HepG2 (cell line): ENCODE measurements at regions not wholly inside any gene's neighbourhood (a gene's known extent, or its start where the extent isn't known, plus 50 kb on each side); places are given as distances from the start of the nearest gene placed in this dataset.
A peak's percentile ranks its signal among the peaks of the same experiment; 100 is the strongest.

Experiments used
- ATAC-seq: fragments of 200-7000 bp; cut with Tn5 transposase; 3 replicates; pipeline ENCODE4 v1.9.1; 2020; ENCODE audit warnings: mild to moderate bottlenecking, moderate library complexity
- BruUV-seq: library from RNA; stranded (reverse); fragments of 400-500 nt; replicated peaks from 2 replicates; lab custom pipeline; 2021; lab: Mats Ljungman, UMichigan
- CTCF ChIA-PET: fragments of 300-600 bp; formaldehyde crosslinking; extraction: SDS; loops from one replicate; lab custom pipeline; 2021; ENCODE audit warnings: low total read pairs, inconsistent platforms, low intra/inter-chr PET ratio; lab: Yijun Ruan, JAX
- POLR2A ChIA-PET: fragments of 350-600 bp; sonication (Branson Sonifier 250); formaldehyde crosslinking; loops from one replicate; lab custom pipeline; 2020; ENCODE audit warnings: antibody characterized with exemption, inconsistent platforms; lab: Yijun Ruan, JAX
- DNase-seq: peaks from one replicate; pipeline ENCODE4 v3.0.0-alpha.2; 2015; ENCODE audit warnings: low spot score
- FAIRE-seq: peaks from 3 replicates; lab custom pipeline; 2011; peaks lifted over from hg19 to GRCh38; lab: Jason Lieb, UNC
- H2AFZ ChIP-seq: one replicate; pipeline ENCODE4 v1.6.1; 2011; ENCODE audit warnings: low read length, inconsistent platforms
- H3K27ac ChIP-seq: fragments of 300-600 bp; 3 replicates; pipeline ENCODE4 v1.8.0; 2011; ENCODE audit warnings: mixed run types, mild to moderate bottlenecking, mixed read lengths, low read length, inconsistent platforms; ENCODE audit not compliant: insufficient read depth; ENCODE audit errors: extremely low read length
- H3K27me3 ChIP-seq, 2 experiments: fragments of 200-600 bp in 1 of 2; 2 replicates in 1 of 2; 3 replicates in 1 of 2; pipeline versions ENCODE4 v1.6.0 to v1.8.0; 2011; ENCODE audit warnings: low read length in 2 of 2, mild to moderate bottlenecking in 2 of 2, moderate library complexity in 2 of 2, inconsistent platforms in 1 of 2; ENCODE audit not compliant: insufficient read depth in 2 of 2, control insufficient read depth in 1 of 2
- H3K36me3 ChIP-seq, 2 experiments: fragments of 200-600 bp in 1 of 2; replicated peaks in 1 of 2; 2 replicates in 1 of 2; 3 replicates in 1 of 2; pipeline versions ENCODE4 v1.5.1 to v1.8.0; 2011; ENCODE audit warnings: low read length in 2 of 2, inconsistent platforms in 1 of 2; ENCODE audit not compliant: insufficient read depth in 2 of 2, control insufficient read depth in 1 of 2
- H3K4me1 ChIP-seq: 2 replicates; pipeline ENCODE4 v1.5.1; 2012; ENCODE audit warnings: low read length, inconsistent platforms; ENCODE audit not compliant: insufficient read depth
- H3K4me2 ChIP-seq: 2 replicates; pipeline ENCODE4 v1.6.0; 2011; ENCODE audit warnings: low read depth, low read length, inconsistent platforms
- H3K4me3 ChIP-seq, 3 experiments: fragments of 200-600 bp in 1 of 3; sonication (generic), shearing (Covaris generic) in 1 of 3; replicated peaks in 1 of 3; 2 replicates each; pipeline ENCODE4 v1.5.1; 2011 to 2016; ENCODE audit warnings: low read length in 3 of 3, inconsistent platforms in 2 of 3, low read depth in 2 of 3, mild to moderate bottlenecking in 2 of 3, control low read depth in 1 of 3, mixed read lengths in 1 of 3; ENCODE audit not compliant: insufficient read depth in 1 of 3
- H3K79me2 ChIP-seq: one replicate; pipeline ENCODE4 v1.6.1; 2011; ENCODE audit warnings: low read length, inconsistent platforms; ENCODE audit not compliant: insufficient read depth
- H3K9ac ChIP-seq: 2 replicates; pipeline ENCODE4 v1.6.0; 2011; ENCODE audit warnings: mild to moderate bottlenecking, low read depth, low read length, inconsistent platforms; ENCODE audit not compliant: insufficient read depth
- H3K9me3 ChIP-seq: 2 replicates; pipeline ENCODE4 v1.5.1; 2012; ENCODE audit warnings: mild to moderate bottlenecking, low read length
- H4K20me1 ChIP-seq: 2 replicates; pipeline ENCODE4 v1.6.0; 2011; ENCODE audit warnings: inconsistent platforms, mild to moderate bottlenecking, low read length, moderate library complexity; ENCODE audit not compliant: insufficient read depth
- MAFF ChIP-seq: IDR thresholded peaks from 2 replicates; pipeline ENCODE4 v1.6.1; 2011; ENCODE audit warnings: low read depth, low read length, improper control_type of control experiment
- MAFK ChIP-seq, 2 experiments: IDR thresholded peaks in 1 of 2; conservative IDR thresholded peaks in 1 of 2; 2 replicates each; pipeline ENCODE4 v1.6.1; 2011; ENCODE audit warnings: improper control_type of control experiment in 2 of 2, low read length in 2 of 2
- POLR2AphosphoS2 ChIP-seq: IDR thresholded peaks from 2 replicates; pipeline ENCODE4 v1.6.1; 2011; ENCODE audit warnings: low read depth, low read length, improper control_type of control experiment
- ZNF20 ChIP-seq: sonication (generic); formaldehyde crosslinking; IDR thresholded peaks from 2 replicates; pipeline ENCODE4 v1.4.0; 2020; ENCODE audit warnings: mild to moderate bottlenecking, moderate library complexity, missing genetic modification reagents
- ZNF609 ChIP-seq: sonication (generic); formaldehyde crosslinking; IDR thresholded peaks from 2 replicates; pipeline ENCODE4 v1.4.0; 2020; ENCODE audit warnings: mild to moderate bottlenecking, missing genetic modification reagents, borderline replicate concordance
- WGBS: methylation state at CpG from one replicate; pipeline ENCODE4 v1.1.6; 2017; ENCODE audit warnings: low lambda C conversion rate; 5-methylcytosine and 5-hydroxymethylcytosine counted together
- in situ Hi-C: cut with HindIII; loops from 2 replicates; pipeline ENCODE4 v1.10.0; 2017; ENCODE audit warnings: low pct_unique_long_range_greater_than_20kb; ENCODE audit not compliant: extremely low pct_ligation_motif_present
- intact Hi-C: fragments of 100-400 bp; cut with micrococcal nuclease; formaldehyde crosslinking; loops from one replicate; pipeline ENCODE4 v1.10.0; 2022; ENCODE audit not compliant: unreplicated experiment

- in situ Hi-C loops (no loop called here), intact Hi-C loops (no loop called here)
- H3K9me3 ChIP-seq = peaks cover 18% of the 10 kb centered on the region
- H3K27ac ChIP-seq = no peak overlapping the region
- CTCF ChIA-PET = no interaction called here
- ATAC-seq = no peak
- H3K36me3 ChIP-seq = no peaks in the 10 kb centered on the region
- FAIRE-seq = no peak
- no peaks in the 10 kb centered on the region for H3K4me1 ChIP-seq
- no peaks in the 10 kb centered on the region for H3K27me3 ChIP-seq
- H3K4me2 ChIP-seq = no peak overlapping the region
- no TSS peak for BruUV-seq
- 54% methylated on average over 7 of the region's 7 CpGs for WGBS
- TF ChIP-seq MAFK (conservative IDR thresholded peaks at IDR 0.05 in 1 of 2, IDR thresholded peaks at IDR 0.05 in 1 of 2; ENCODE audit: low read length in 2 of 2) (peak; percentile 14 to 67; a peak in 2 of 4 replicates), ZNF20 (CRISPR knock-in tag) (no peak), POLR2AphosphoS2 (no peak), MAFF (0 out of 2 replicates have a peak, but pooled peaks have one; percentile 32), ZNF609 (CRISPR knock-in tag) (no peak)
- H4K20me1 ChIP-seq = no peaks in the 10 kb centered on the region
- POLR2A ChIA-PET = no interaction called here
- H3K9ac ChIP-seq = no peak overlapping the region
- no peak for DNase-seq
- H3K4me3 ChIP-seq = no peak overlapping the region
- no peak overlapping the region for H2AFZ ChIP-seq
- H3K79me2 ChIP-seq = no peaks in the 10 kb centered on the region
These were observed 182.9 kb downstream of the KCNA5 start for GRCh38 chr12:5226581-5226980.
